GM12865 (cell line): ENCODE measurements at regions not wholly inside any gene's neighbourhood (a gene's known extent, or its start where the extent isn't known, plus 50 kb on each side); places are given as distances from the start of the nearest gene placed in this dataset.

ENCODE experiments used
- DNase-seq: peaks from one replicate; pipeline ENCODE4 v3.0.0; 2010; ENCODE audit warnings: low read depth
- H3K4me3 ChIP-seq: 2 replicates; pipeline ENCODE4 v1.5.1; 2011; ENCODE audit warnings: mild to moderate bottlenecking, low read depth, low read length, control low read depth
- TF ChIP-seq, protein P1 (sequence below): IDR thresholded peaks from 2 replicates; pipeline ENCODE4 v1.5.1; 2011; ENCODE audit warnings: low read length, control low read depth, low read depth, inconsistent platforms; ENCODE audit not compliant: insufficient read depth; ENCODE audit errors: missing control alignments

DNA sequence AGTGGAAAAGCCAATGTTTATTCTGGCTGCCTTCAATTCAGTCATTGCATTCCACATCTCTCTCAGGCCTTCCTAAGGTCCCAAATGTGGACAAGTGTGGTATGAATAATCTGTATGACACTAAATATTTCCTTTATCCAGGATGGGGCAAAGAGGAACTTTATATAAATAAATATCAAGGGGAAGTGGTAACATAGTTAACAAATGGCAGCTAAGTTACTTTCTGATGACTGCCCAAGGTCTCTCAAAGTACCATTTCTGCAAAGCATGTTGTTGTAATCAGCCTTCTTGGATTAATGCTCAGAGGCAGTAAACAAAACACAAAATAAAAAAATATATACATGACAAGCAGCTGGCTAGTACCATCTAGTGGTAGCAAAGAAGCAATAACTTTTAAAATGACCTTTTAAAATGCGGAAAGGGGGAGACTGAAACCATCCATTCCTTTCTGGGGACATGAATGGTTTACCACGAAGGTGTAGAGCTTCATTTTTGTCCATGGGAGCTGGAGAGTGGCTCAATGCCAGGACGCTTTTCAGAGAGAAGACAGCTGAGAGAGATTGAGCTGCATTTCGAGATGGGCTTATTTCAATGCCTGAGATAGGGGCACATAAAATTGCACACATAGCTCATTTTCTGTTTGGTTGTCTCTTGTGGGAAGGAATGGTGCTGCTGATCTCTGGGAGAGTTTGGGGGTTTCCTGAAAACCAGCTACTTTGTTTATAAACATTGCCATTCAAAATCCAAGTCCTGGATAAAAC is 259.2 kb downstream of the RFC3 start:
- H3K4me3 ChIP-seq: no peak overlapping the region
- peak; percentile 20 for DNase-seq
- TF ChIP-seq, protein P1, sequence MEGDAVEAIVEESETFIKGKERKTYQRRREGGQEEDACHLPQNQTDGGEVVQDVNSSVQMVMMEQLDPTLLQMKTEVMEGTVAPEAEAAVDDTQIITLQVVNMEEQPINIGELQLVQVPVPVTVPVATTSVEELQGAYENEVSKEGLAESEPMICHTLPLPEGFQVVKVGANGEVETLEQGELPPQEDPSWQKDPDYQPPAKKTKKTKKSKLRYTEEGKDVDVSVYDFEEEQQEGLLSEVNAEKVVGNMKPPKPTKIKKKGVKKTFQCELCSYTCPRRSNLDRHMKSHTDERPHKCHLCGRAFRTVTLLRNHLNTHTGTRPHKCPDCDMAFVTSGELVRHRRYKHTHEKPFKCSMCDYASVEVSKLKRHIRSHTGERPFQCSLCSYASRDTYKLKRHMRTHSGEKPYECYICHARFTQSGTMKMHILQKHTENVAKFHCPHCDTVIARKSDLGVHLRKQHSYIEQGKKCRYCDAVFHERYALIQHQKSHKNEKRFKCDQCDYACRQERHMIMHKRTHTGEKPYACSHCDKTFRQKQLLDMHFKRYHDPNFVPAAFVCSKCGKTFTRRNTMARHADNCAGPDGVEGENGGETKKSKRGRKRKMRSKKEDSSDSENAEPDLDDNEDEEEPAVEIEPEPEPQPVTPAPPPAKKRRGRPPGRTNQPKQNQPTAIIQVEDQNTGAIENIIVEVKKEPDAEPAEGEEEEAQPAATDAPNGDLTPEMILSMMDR: peak; percentile 45

- TF ChIP-seq, protein P1: no peak
- no peak for DNase-seq
- no peak overlapping the region for H3K4me3 ChIP-seq
Measured at GRCh38 chr13:34078334-34078999, 260.5 kb downstream of the RFC3 start.

DNA sequence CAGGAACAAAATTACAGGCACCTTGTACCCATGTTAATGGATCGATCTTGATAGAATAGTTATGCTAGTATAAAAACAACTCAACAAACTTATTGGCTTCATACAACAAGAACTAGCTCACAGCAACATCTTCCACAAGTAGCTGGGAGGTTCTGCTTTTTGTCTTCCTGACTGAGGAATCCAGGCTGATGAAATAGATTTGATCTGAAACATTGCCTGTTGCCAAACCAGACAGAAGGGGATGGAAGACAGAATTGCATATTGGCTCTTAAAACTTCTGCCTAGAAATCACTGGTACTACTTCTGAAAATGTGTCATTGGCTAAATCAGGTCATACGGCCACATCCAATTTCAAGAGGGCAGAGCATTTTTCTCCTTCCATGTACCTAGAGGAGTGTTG is 267.3 kb downstream of the RFC3 start:
- H3K4me3 ChIP-seq: no peak overlapping the region
- no peak for DNase-seq
- TF ChIP-seq, protein P1: no peak

DNA sequence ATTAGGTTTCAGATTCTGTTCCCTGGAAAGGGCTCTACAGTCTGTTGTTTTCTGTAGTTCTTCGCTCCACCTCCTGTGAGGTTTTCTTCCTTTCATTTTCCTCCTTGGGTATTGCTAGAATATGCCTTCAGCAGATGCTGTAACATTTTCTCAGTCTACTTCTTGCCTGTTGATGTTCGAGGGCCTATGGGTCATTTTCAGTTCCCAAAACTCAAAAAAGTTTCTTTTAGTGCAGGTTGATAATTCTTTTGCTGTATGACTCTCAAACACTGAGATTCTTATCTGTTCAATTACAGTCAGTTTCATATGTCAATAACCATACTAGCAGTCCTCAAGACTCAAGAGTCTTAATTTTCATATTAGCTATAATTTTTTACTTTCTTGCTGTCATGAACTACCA is 268.3 kb downstream of the RFC3 start:
- TF ChIP-seq, protein P1: no peak

DNA sequence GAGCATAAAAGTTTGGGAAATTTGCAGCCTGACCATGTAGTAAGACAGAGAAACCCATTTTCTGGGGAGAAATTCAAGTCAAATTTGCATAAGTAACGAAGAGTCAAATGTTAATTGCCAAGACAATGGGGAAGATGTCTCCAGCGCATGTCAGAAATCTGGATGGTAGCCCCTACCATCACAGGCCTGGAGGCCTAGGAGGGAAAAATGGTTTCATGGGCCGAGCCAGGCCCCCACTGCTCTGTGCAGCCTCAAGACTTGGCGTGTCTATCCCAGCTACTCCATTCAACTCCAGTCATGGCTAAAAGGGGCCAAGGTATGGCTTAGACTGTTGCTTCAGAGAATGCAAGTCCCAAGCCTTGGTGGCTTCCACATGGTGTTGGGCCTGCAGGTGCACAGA is 269.8 kb downstream of the RFC3 start:
- TF ChIP-seq, protein P1: no peak
- no peak overlapping the region for H3K4me3 ChIP-seq
- DNase-seq: no peak

More for the DNA sequence above, 268.3 kb downstream of the RFC3 start:
- no peak overlapping the region for H3K4me3 ChIP-seq
- peak; percentile 51 for DNase-seq

DNA sequence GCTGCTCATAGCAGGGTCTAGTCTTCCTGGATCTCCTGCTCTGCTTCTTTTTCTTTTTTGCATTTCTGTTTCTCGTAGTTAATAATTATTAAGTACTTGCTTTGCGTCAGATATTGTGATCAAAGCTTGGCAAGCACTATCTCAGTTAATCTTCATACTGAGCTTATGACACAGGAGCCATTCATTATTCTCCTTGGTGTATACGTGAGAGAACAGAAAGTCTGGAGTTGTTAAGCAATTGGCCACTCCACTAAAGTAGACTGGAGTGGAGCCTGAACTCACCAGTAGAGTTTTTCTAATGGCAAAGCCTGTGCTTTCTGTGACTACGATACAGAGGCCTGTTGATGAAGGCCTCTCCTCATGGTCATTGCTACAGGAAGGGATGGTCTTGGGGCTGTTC is 285.9 kb downstream of the RFC3 start:
- no peak overlapping the region for H3K4me3 ChIP-seq
- TF ChIP-seq, protein P1: no peak
- DNase-seq: no peak
